ENCODE measurements at regions not wholly inside any gene's neighbourhood (a gene's known extent, or its start where the extent isn't known, plus 50 kb on each side); places are given as distances from the start of the nearest gene placed in this dataset.

- Mint-ChIP-seq H3K27ac (no peak overlapping the region), H3K36me3 (no peaks in the 10 kb centered on the region), H3K9me3 (peaks cover 5 to 9% of the 10 kb centered on the region in 2 donors)
- DNase-seq (ENCODE audit: low spot score in 2 of 2) (no peak), ATAC-seq (no peak)
Observed at GRCh38 chr6:93562582-93562981, 143.2 kb upstream of the EPHA7 start.

- Mint-ChIP-seq H3K36me3 (no peaks in the 10 kb centered on the region), H3K9me3 (peaks cover 3 to 10% of the 10 kb centered on the region in 2 donors), H3K27ac (no peak overlapping the region)
- DNase-seq (ENCODE audit: low spot score in 2 of 2): no peak
- ATAC-seq: no peak
Observed at GRCh38 chr6:93555292-93555691, 135.9 kb upstream of the EPHA7 start.

- ATAC-seq: no peak
- Mint-ChIP-seq H3K9me3 (peaks cover 3 to 10% of the 10 kb centered on the region in 2 donors), H3K27ac (no peak overlapping the region), H3K36me3 (no peaks in the 10 kb centered on the region)
- DNase-seq (ENCODE audit: low spot score in 2 of 2): no peak
Observed at GRCh38 chr6:93554018-93554417, 134.7 kb upstream of the EPHA7 start.

GRCh38 chr6:93550551-93551276, 131.4 kb upstream of the EPHA7 start:
- ATAC-seq (no peak), DNase-seq (ENCODE audit: low spot score in 2 of 2) (no peak)
- Mint-ChIP-seq H3K9me3 (peaks cover 3 to 14% of the 10 kb centered on the region in 2 donors), H3K36me3 (peaks cover 0 to 11% of the 10 kb centered on the region in 2 donors), H3K27ac (no peak overlapping the region)

- ATAC-seq (no peak), DNase-seq (ENCODE audit: low spot score in 2 of 2) (no peak)
- peaks cover 0 to 11% of the 10 kb centered on the region in 2 donors for H3K36me3 Mint-ChIP-seq
- peaks cover 3 to 14% of the 10 kb centered on the region in 2 donors for H3K9me3 Mint-ChIP-seq
- no peak overlapping the region for H3K27ac Mint-ChIP-seq
Observed at GRCh38 chr6:93549868-93550267, 130.5 kb upstream of the EPHA7 start.

- Mint-ChIP-seq H3K36me3 (no peaks in the 10 kb centered on the region), H3K27ac (no peak overlapping the region), H3K9me3 (peaks cover 4 to 16% of the 10 kb centered on the region in 2 donors)
- DNase-seq (ENCODE audit: low spot score in 2 of 2) (no peak), ATAC-seq (no peak)
Observed at GRCh38 chr6:93524671-93525451, 105.5 kb upstream of the EPHA7 start.

- no peak for ATAC-seq
- Mint-ChIP-seq H3K9me3 (peaks cover 4 to 12% of the 10 kb centered on the region in 2 donors), H3K36me3 (no peaks in the 10 kb centered on the region), H3K27ac (no peak overlapping the region)
- DNase-seq (ENCODE audit: low spot score in 2 of 2): no peak
Observed at GRCh38 chr6:93523365-93523764, 104.0 kb upstream of the EPHA7 start.

- DNase-seq (ENCODE audit: low spot score in 2 of 2): no peak
- H3K9me3 Mint-ChIP-seq: peaks cover 7% of the 10 kb centered on the region in 2 donors
- H3K36me3 Mint-ChIP-seq: no peaks in the 10 kb centered on the region
- H3K27ac Mint-ChIP-seq: no peak overlapping the region
- ATAC-seq: no peak
Observed at GRCh38 chr6:93516441-93516840, 97.1 kb upstream of the EPHA7 start.

- H3K27ac Mint-ChIP-seq: no peak overlapping the region
- H3K36me3 Mint-ChIP-seq: no peaks in the 10 kb centered on the region
- peaks cover 7% of the 10 kb centered on the region in 2 donors for H3K9me3 Mint-ChIP-seq
- ATAC-seq (no peak), DNase-seq (ENCODE audit: low spot score in 2 of 2) (no peak)
Observed at GRCh38 chr6:93515736-93516135, 96.4 kb upstream of the EPHA7 start.

GRCh38 chr6:93498713-93499112, 79.4 kb upstream of the EPHA7 start:
- no peaks in the 10 kb centered on the region for H3K36me3 Mint-ChIP-seq
- no peak overlapping the region for H3K27ac Mint-ChIP-seq
- DNase-seq (ENCODE audit: low spot score in 2 of 2): no peak
- peaks cover 6 to 15% of the 10 kb centered on the region in 2 donors for H3K9me3 Mint-ChIP-seq
- ATAC-seq: no peak

- Mint-ChIP-seq H3K27ac (no peak overlapping the region), H3K36me3 (no peaks in the 10 kb centered on the region), H3K9me3 (peaks cover 11 to 12% of the 10 kb centered on the region in 2 donors)
- no peak for DNase-seq (ENCODE audit: low spot score in 2 of 2)
- ATAC-seq: no peak
Observed at GRCh38 chr6:93496548-93496947, 77.2 kb upstream of the EPHA7 start.

- H3K9me3 Mint-ChIP-seq: peaks cover 4 to 16% of the 10 kb centered on the region in 2 donors
- ATAC-seq (no peak), DNase-seq (ENCODE audit: low spot score in 2 of 2) (no peak)
- H3K27ac Mint-ChIP-seq: no peak overlapping the region
- H3K36me3 Mint-ChIP-seq: no peaks in the 10 kb centered on the region
Observed at GRCh38 chr6:93494057-93494456, 74.7 kb upstream of the EPHA7 start.

GRCh38 chr6:93474733-93475179, 55.4 kb upstream of the EPHA7 start:
- no peak for ATAC-seq
- peaks cover 23% of the 10 kb centered on the region in 2 donors for H3K9me3 Mint-ChIP-seq
- no peak overlapping the region for H3K27ac Mint-ChIP-seq
- no peak for DNase-seq (ENCODE audit: low spot score in 2 of 2)
- no peaks in the 10 kb centered on the region for H3K36me3 Mint-ChIP-seq

GRCh38 chr6:93471281-93471680, 51.9 kb upstream of the EPHA7 start:
- Mint-ChIP-seq H3K9me3 (peaks cover 15 to 19% of the 10 kb centered on the region in 2 donors), H3K36me3 (no peaks in the 10 kb centered on the region), H3K27ac (no peak overlapping the region)
- DNase-seq (ENCODE audit: low spot score in 2 of 2) (no peak), ATAC-seq (no peak)
